GF-D8 (cell line): ENCODE measurements at regions not wholly inside any gene's neighbourhood (a gene's known extent, or its start where the extent isn't known, plus 50 kb on each side); places are given as distances from the start of the nearest gene placed in this dataset.
"Not testable (repeated sequence)": the region's sequence is repeated elsewhere in the genome, so short reads cannot be mapped to it uniquely, and the experiment has no call there.

Source experiments
- DNase-seq: peaks from one replicate; lab custom pipeline; 2025; lab: John Stamatoyannopoulos, UW

- no peak for DNase-seq
Observed at GRCh38 chr5:12246036-12246435, 341.8 kb upstream of the CTNND2 start.

GRCh38 chr5:12245429-12245828 lies 341.2 kb upstream of the CTNND2 start:
- no peak for DNase-seq

GRCh38 chr5:12242950-12243888 lies 339.0 kb upstream of the CTNND2 start:
- no peak for DNase-seq

GRCh38 chr5:12237837-12238575 lies 333.8 kb upstream of the CTNND2 start:
- no peak for DNase-seq

- DNase-seq, result no peak
Observed at GRCh38 chr5:12230659-12231058, 326.4 kb upstream of the CTNND2 start.

GRCh38 chr5:12217039-12217438 lies 312.8 kb upstream of the CTNND2 start:
- DNase-seq, result no peak

- DNase-seq, result no peak
Observed at GRCh38 chr5:12214267-12215015, 310.2 kb upstream of the CTNND2 start.

- DNase-seq, result no peak
Observed at GRCh38 chr5:12208366-12209100, 304.3 kb upstream of the CTNND2 start.

GRCh38 chr5:12204761-12205160 lies 300.5 kb upstream of the CTNND2 start:
- DNase-seq, result no peak

- no peak for DNase-seq
Observed at GRCh38 chr5:12193536-12193935, 289.3 kb upstream of the CTNND2 start.

- no peak for DNase-seq
Observed at GRCh38 chr5:12183003-12183402, 278.8 kb upstream of the CTNND2 start.

GRCh38 chr5:12177851-12178250 lies 273.6 kb upstream of the CTNND2 start:
- DNase-seq, result no peak

GRCh38 chr5:12177225-12177624 lies 273.0 kb upstream of the CTNND2 start:
- no peak for DNase-seq

- no peak for DNase-seq
Observed at GRCh38 chr5:12175914-12176585, 271.8 kb upstream of the CTNND2 start.

GRCh38 chr5:12174734-12175133 lies 270.5 kb upstream of the CTNND2 start:
- no peak for DNase-seq

GRCh38 chr5:12169536-12169935 lies 265.3 kb upstream of the CTNND2 start:
- no peak for DNase-seq

GRCh38 chr5:12162863-12163262 lies 258.6 kb upstream of the CTNND2 start:
- DNase-seq, result no peak

GRCh38 chr5:12147513-12147912 lies 243.3 kb upstream of the CTNND2 start:
- DNase-seq, result no peak

GRCh38 chr5:12141496-12141895 lies 237.2 kb upstream of the CTNND2 start:
- DNase-seq, result no peak

GRCh38 chr5:12133520-12133919 lies 229.3 kb upstream of the CTNND2 start:
- DNase-seq, result no peak

- not testable (repeated sequence) for DNase-seq
Observed at GRCh38 chr5:12131020-12131419, 226.8 kb upstream of the CTNND2 start.
